ENCODE measurements at regions not wholly inside any gene's neighbourhood (a gene's known extent, or its start where the extent isn't known, plus 50 kb on each side); places are given as distances from the start of the nearest gene placed in this dataset.
"Not testable (repeated sequence)": the region's sequence is repeated elsewhere in the genome, so short reads cannot be mapped to it uniquely, and the experiment has no call there.

- no peak for DNase-seq (ENCODE audit: low read depth)
Observed at GRCh38 chr12:46547421-46548354, 175.1 kb upstream of the SLC38A2 start.

GRCh38 chr12:46546634-46547273, 174.2 kb upstream of the SLC38A2 start:
- DNase-seq (ENCODE audit: low read depth) = peak; percentile 74

- not testable (repeated sequence) for DNase-seq (ENCODE audit: low read depth)
Observed at GRCh38 chr12:46543378-46543795, 170.8 kb upstream of the SLC38A2 start.

- no peak for DNase-seq (ENCODE audit: low read depth)
Observed at GRCh38 chr12:46538976-46539375, 166.4 kb upstream of the SLC38A2 start.

GRCh38 chr12:46537387-46537955, 164.9 kb upstream of the SLC38A2 start:
- no peak for DNase-seq (ENCODE audit: low read depth)

- DNase-seq (ENCODE audit: low read depth) = not testable (repeated sequence)
Observed at GRCh38 chr12:46536316-46536715, 163.7 kb upstream of the SLC38A2 start.

GRCh38 chr12:46535907-46536306, 163.3 kb upstream of the SLC38A2 start:
- DNase-seq (ENCODE audit: low read depth) = no peak

GRCh38 chr12:46535376-46535775, 162.8 kb upstream of the SLC38A2 start:
- DNase-seq (ENCODE audit: low read depth) = no peak

- no peak for DNase-seq (ENCODE audit: low read depth)
Observed at GRCh38 chr12:46534327-46534840, 161.8 kb upstream of the SLC38A2 start.

- peak; percentile 63 for DNase-seq (ENCODE audit: low read depth)
Observed at GRCh38 chr12:46533723-46534122, 161.2 kb upstream of the SLC38A2 start.

- no peak for DNase-seq (ENCODE audit: low read depth)
Observed at GRCh38 chr12:46531804-46532203, 159.2 kb upstream of the SLC38A2 start.

- DNase-seq (ENCODE audit: low read depth) = no peak
Observed at GRCh38 chr12:46531059-46531785, 158.6 kb upstream of the SLC38A2 start.

GRCh38 chr12:46530373-46531056, 157.9 kb upstream of the SLC38A2 start:
- DNase-seq (ENCODE audit: low read depth) = no peak

GRCh38 chr12:46526233-46526632, 153.7 kb upstream of the SLC38A2 start:
- no peak for DNase-seq (ENCODE audit: low read depth)

GRCh38 chr12:46524778-46525177, 152.2 kb upstream of the SLC38A2 start:
- peak; percentile 98 for DNase-seq (ENCODE audit: low read depth)

GRCh38 chr12:46523863-46524770, 151.5 kb upstream of the SLC38A2 start:
- DNase-seq (ENCODE audit: low read depth) = peak; percentile 99

GRCh38 chr12:46523446-46523845, 150.9 kb upstream of the SLC38A2 start:
- DNase-seq (ENCODE audit: low read depth) = peak; percentile 45

GRCh38 chr12:46522071-46522470, 149.5 kb upstream of the SLC38A2 start:
- DNase-seq (ENCODE audit: low read depth) = peak; percentile 24

- DNase-seq (ENCODE audit: low read depth) = no peak
Observed at GRCh38 chr12:46521145-46521544, 148.6 kb upstream of the SLC38A2 start.

- no peak for DNase-seq (ENCODE audit: low read depth)
Observed at GRCh38 chr12:46519407-46519806, 146.8 kb upstream of the SLC38A2 start.
